ENCODE measurements at regions not wholly inside any gene's neighbourhood (a gene's known extent, or its start where the extent isn't known, plus 50 kb on each side); places are given as distances from the start of the nearest gene placed in this dataset.
"Not testable (repeated sequence)": the region's sequence is repeated elsewhere in the genome, so short reads cannot be mapped to it uniquely, and the experiment has no call there.

DNA sequence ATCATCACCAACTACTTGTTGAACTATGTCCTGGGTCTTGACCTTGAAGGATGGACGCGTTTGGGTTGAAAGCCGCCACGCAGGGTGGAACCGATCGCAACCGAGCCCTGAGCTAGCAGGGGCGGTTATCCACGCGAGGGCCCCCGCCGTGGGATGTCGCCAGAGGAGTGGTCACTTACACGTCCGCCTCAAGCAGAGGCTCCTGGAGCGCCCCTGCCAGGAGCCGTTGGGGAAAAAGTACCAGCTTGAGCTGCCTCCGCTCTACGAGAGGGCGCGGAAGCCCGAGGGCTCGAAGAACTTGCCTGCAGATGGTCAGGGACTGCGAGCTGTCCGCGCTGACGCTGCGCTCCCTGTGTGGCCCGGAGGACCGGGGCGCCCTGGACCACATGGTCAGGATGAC is 100.7 kb upstream of the OR4C13 start:
- no peaks in the 10 kb centered on the region for H4K20me1 ChIP-seq (ENCODE audit: insufficient read depth, low read length)
- no peaks in the 10 kb centered on the region for H3K27me3 ChIP-seq (ENCODE audit: control insufficient read depth in 2 of 2, insufficient read depth in 2 of 2, low read length in 2 of 2)
- Mint-ChIP-seq H3K9me3 (peaks cover 18 to 37% (median 26%) of the 10 kb centered on the region in 7 donors), H3K27ac (no peak overlapping the region), H3K4me3 (no peak overlapping the region), H3K36me3 (no peaks in the 10 kb centered on the region), H3K27me3 (ENCODE audit: low read depth in 3 of 3) (peaks cover 0 to 3% (median 2%) of the 10 kb centered on the region in 3 donors), H3K4me1 (no peaks in the 10 kb centered on the region)
- no peaks in the 10 kb centered on the region for H3K4me1 ChIP-seq (ENCODE audit: control insufficient read depth in 1 of 2, insufficient read depth in 2 of 2, low read length in 2 of 2)
- no peak overlapping the region for H3K4me3 ChIP-seq (replicated peaks in 1 of 3; ENCODE audit: low read depth in 2 of 3, low read length in 3 of 3)
- peaks cover 11 to 40% of the 10 kb centered on the region in 2 donors for H3K9me3 ChIP-seq (replicated peaks in 1 of 2; ENCODE audit: control insufficient read depth in 1 of 2, insufficient read depth in 1 of 2, low read length in 2 of 2)
- DNase-seq = no peak
- TF ChIP-seq CTCF (IDR thresholded peaks at IDR 0.05) = no peak
- intact Hi-C loops (cut with micrococcal nuclease) = no loop called here
- H3K4me2 ChIP-seq (replicated peaks; ENCODE audit: extremely low read depth, low read length, poor library complexity, severe bottlenecking) = no peak overlapping the region
- no peak overlapping the region for H3K27ac ChIP-seq (ENCODE audit: low read depth in 1 of 2, low read length in 2 of 2)
- H2AFZ ChIP-seq (ENCODE audit: insufficient read depth, low read depth, low read length, poor library complexity, severe bottlenecking) = no peak overlapping the region
- H3K79me2 ChIP-seq (ENCODE audit: insufficient read depth, low read length) = no peaks in the 10 kb centered on the region
- H3K36me3 ChIP-seq (replicated peaks in 1 of 2; ENCODE audit: control insufficient read depth in 1 of 2, insufficient read depth in 2 of 2, low read length in 2 of 2) = no peaks in the 10 kb centered on the region
- 75% methylated on average over 31 of the region's 31 CpGs for WGBS (ENCODE audit: insufficient coverage)
- H3K9ac ChIP-seq (ENCODE audit: insufficient read depth, low read length, poor library complexity, severe bottlenecking) = no peak overlapping the region

DNA sequence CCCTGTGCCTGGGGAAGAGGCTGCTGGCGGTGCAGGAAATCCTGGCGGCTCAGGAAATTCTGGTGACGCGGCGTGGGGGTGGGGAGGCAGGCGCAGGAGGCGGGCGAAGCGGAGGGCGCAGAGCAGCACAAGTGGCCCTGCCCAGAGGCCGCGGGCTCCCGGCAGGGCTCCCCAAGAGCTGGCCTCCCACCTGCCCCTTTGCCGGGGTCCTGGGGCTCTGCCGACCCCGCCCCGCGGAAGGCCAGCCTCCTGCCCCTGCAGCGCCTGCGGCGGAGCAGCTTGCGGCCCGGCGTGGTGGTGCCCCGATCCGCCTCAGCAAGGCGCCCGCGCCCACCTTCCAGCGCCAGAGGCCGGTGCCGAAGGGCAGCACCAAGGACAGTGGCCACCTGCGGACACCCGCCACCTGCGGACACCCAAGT is 100.2 kb upstream of the OR4C13 start:
- no peaks in the 10 kb centered on the region for H3K36me3 ChIP-seq (replicated peaks in 1 of 2; ENCODE audit: control insufficient read depth in 1 of 2, insufficient read depth in 2 of 2, low read length in 2 of 2)
- Mint-ChIP-seq H3K36me3 (no peaks in the 10 kb centered on the region), H3K4me3 (no peak overlapping the region), H3K27ac (no peak overlapping the region), H3K4me1 (no peaks in the 10 kb centered on the region), H3K27me3 (ENCODE audit: low read depth in 3 of 3) (peaks cover 0 to 3% (median 2%) of the 10 kb centered on the region in 3 donors), H3K9me3 (peaks cover 18 to 40% (median 26%) of the 10 kb centered on the region in 7 donors)
- 59% methylated on average over 31 of the region's 35 CpGs for WGBS (ENCODE audit: insufficient coverage)
- peaks cover 11 to 45% of the 10 kb centered on the region in 2 donors for H3K9me3 ChIP-seq (replicated peaks in 1 of 2; ENCODE audit: control insufficient read depth in 1 of 2, insufficient read depth in 1 of 2, low read length in 2 of 2)
- no peak for TF ChIP-seq CTCF (IDR thresholded peaks at IDR 0.05)
- H3K79me2 ChIP-seq (ENCODE audit: insufficient read depth, low read length) = no peaks in the 10 kb centered on the region
- H3K27me3 ChIP-seq (ENCODE audit: control insufficient read depth in 2 of 2, insufficient read depth in 2 of 2, low read length in 2 of 2) = no peaks in the 10 kb centered on the region
- no peak for DNase-seq
- no peak overlapping the region for H2AFZ ChIP-seq (ENCODE audit: insufficient read depth, low read depth, low read length, poor library complexity, severe bottlenecking)
- H3K9ac ChIP-seq (ENCODE audit: insufficient read depth, low read length, poor library complexity, severe bottlenecking) = no peak overlapping the region
- H3K4me1 ChIP-seq (ENCODE audit: control insufficient read depth in 1 of 2, insufficient read depth in 2 of 2, low read length in 2 of 2) = no peaks in the 10 kb centered on the region
- intact Hi-C loops (cut with micrococcal nuclease) = no loop called here
- no peaks in the 10 kb centered on the region for H4K20me1 ChIP-seq (ENCODE audit: insufficient read depth, low read length)
- H3K27ac ChIP-seq (ENCODE audit: low read depth in 1 of 2, low read length in 2 of 2) = no peak overlapping the region
- no peak overlapping the region for H3K4me2 ChIP-seq (replicated peaks; ENCODE audit: extremely low read depth, low read length, poor library complexity, severe bottlenecking)
- no peak overlapping the region for H3K4me3 ChIP-seq (replicated peaks in 1 of 3; ENCODE audit: low read depth in 2 of 3, low read length in 3 of 3)

- peaks cover 16 to 67% (median 34%) of the 10 kb centered on the region in 7 donors for H3K9me3 Mint-ChIP-seq
- H3K4me1 Mint-ChIP-seq; H3K27me3 Mint-ChIP-seq (ENCODE audit: low read depth in 3 of 3); DNase-seq; H3K36me3 Mint-ChIP-seq; intact Hi-C loops (cut with micrococcal nuclease); H3K27ac ChIP-seq (ENCODE audit: low read depth in 1 of 2, low read length in 2 of 2); H3K4me3 ChIP-seq (replicated peaks in 1 of 3; ENCODE audit: low read depth in 2 of 3, low read length in 3 of 3); H3K4me2 ChIP-seq (replicated peaks; ENCODE audit: extremely low read depth, low read length, poor library complexity, severe bottlenecking); H3K36me3 ChIP-seq (replicated peaks in 1 of 2; ENCODE audit: control insufficient read depth in 1 of 2, insufficient read depth in 2 of 2, low read length in 2 of 2); H3K4me3 Mint-ChIP-seq; H3K4me1 ChIP-seq (ENCODE audit: control insufficient read depth in 1 of 2, insufficient read depth in 2 of 2, low read length in 2 of 2); H3K9ac ChIP-seq (ENCODE audit: insufficient read depth, low read length, poor library complexity, severe bottlenecking); H3K79me2 ChIP-seq (ENCODE audit: insufficient read depth, low read length); H2AFZ ChIP-seq (ENCODE audit: insufficient read depth, low read depth, low read length, poor library complexity, severe bottlenecking); H3K27me3 ChIP-seq (ENCODE audit: control insufficient read depth in 2 of 2, insufficient read depth in 2 of 2, low read length in 2 of 2); H4K20me1 ChIP-seq (ENCODE audit: insufficient read depth, low read length); H3K27ac Mint-ChIP-seq: not testable (repeated sequence)
- peaks cover 28 to 62% of the 10 kb centered on the region in 2 donors for H3K9me3 ChIP-seq (replicated peaks in 1 of 2; ENCODE audit: control insufficient read depth in 1 of 2, insufficient read depth in 1 of 2, low read length in 2 of 2)
- WGBS (ENCODE audit: insufficient coverage) = 71% methylated on average over 5 of the region's 6 CpGs
Observed at GRCh38 chr11:49888875-49889274, 63.3 kb upstream of the OR4C13 start.
